ENCODE measurements at regions not wholly inside any gene's neighbourhood (a gene's known extent, or its start where the extent isn't known, plus 50 kb on each side); places are given as distances from the start of the nearest gene placed in this dataset.

DNA sequence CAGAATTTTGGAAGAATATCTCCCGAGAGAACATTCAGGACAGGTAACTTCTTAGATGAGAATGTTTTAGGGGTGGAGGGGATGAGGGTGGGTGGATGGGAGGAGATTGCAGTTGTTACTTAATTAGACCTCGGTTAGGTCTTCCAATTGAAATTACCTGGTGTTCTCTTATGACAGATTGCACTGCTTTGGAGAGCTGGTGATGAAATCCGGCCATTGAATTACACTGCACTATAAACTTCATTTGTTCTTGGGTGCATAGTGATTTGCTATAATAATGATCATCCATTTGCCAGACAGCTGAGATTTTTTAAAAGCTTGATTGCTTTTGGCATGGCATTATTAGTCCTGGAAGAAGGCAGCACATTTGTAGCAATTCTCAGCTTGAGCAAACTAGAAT lies 427.6 kb downstream of the GBA3 start:
- no peak for TF ChIP-seq CTCF (IDR thresholded peaks at IDR 0.05; ENCODE audit: low read depth, low read length)
- no peak overlapping the region for H3K4me3 ChIP-seq (ENCODE audit: low read depth, low read length)

- no peak for TF ChIP-seq CTCF (IDR thresholded peaks at IDR 0.05; ENCODE audit: low read depth, low read length)
- H3K4me3 ChIP-seq (ENCODE audit: low read depth, low read length): no peak overlapping the region
These were observed 425.1 kb downstream of the GBA3 start for GRCh38 chr4:23117826-23118225.

DNA sequence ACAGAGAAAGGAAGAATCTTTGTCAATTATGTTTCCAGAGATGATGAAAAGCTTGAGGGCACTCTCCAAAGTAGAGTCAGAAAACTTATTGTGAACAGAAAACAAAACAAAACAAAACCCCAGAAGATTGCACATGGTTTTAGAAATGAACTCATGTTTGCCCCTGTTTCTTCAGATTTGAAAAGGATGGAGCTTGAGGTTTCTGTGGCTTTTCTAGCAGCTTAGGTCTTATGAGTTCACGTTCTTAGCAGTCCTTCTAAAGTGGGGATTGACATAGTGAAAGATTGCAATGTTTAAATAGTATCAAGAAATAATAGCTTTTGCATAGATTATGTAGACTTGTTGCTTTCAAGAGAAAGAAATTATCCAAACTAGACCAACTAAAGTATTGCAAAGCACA lies 421.8 kb downstream of the GBA3 start:
- no peak for TF ChIP-seq CTCF (IDR thresholded peaks at IDR 0.05; ENCODE audit: low read depth, low read length)
- H3K4me3 ChIP-seq (ENCODE audit: low read depth, low read length): no peak overlapping the region

DNA sequence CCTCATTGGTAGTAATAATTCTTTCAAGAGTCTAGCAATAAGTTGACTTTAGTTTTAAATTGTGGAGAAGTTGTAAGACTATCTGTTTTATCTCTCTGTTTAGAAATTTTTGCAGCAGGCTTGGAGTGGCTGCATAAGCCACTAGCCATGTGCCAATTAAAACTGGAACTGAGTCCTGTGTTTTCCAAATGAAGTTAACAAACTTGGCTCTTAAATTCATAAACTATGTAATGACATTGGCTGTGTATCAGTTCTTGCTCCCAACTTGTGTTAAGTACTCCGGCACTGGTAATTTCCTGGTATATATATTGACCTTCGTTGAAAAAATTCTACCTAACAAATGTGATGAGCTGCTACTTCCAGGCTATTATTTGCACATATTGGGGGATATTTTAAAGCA lies 420.4 kb downstream of the GBA3 start:
- no peak overlapping the region for H3K4me3 ChIP-seq (ENCODE audit: low read depth, low read length)
- TF ChIP-seq CTCF (IDR thresholded peaks at IDR 0.05; ENCODE audit: low read depth, low read length): no peak

DNA sequence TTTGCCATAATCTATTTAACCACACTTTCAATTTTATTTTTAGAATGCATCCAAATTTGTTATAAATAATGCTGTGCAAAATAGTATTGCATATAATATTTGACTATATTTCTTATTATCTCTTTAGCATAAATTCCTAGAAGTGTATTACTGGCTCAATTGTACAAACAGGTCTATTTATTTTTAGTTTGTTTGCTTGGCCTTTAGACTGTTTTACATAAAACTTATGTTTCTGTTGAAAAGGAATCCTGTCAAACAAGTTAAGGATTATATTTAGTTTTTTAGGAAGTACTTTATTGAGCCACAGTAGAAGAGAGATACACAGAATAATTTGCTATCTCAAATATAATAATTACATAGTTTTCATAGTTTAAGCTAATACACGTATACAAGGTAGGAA lies 413.8 kb downstream of the GBA3 start:
- no peak for TF ChIP-seq CTCF (IDR thresholded peaks at IDR 0.05; ENCODE audit: low read depth, low read length)
- H3K4me3 ChIP-seq (ENCODE audit: low read depth, low read length): no peak overlapping the region

DNA sequence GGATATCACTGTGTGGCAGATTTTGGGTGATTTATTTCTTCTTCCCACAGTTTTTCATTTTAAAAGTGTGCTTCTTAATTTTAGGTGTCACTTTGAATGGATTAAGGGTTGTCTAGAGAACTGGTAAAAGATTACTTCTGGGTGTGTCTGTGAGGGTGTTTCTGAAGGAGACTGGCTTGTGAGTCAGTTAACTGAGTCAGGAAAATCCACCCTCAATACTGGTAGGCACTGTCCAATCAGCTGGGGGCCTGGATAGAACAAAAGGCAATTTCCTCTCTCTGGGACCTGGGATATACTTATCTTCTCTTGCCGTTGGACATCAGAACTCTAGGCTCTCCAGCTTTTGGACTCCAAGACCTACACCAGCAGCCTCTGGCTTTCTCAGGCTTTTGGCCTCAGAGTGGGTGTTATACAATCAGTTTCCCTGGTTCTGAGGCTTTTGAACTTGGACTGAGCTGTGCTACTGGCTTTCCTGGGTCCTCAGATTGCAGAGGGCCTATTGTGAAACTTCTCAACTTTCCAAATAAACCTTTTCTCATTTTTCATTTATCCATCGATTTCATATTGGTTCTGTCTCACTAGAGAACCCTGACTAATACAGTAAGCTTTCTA lies 413.1 kb downstream of the GBA3 start:
- no peak overlapping the region for H3K4me3 ChIP-seq (ENCODE audit: low read depth, low read length)
- no peak for TF ChIP-seq CTCF (IDR thresholded peaks at IDR 0.05; ENCODE audit: low read depth, low read length)

DNA sequence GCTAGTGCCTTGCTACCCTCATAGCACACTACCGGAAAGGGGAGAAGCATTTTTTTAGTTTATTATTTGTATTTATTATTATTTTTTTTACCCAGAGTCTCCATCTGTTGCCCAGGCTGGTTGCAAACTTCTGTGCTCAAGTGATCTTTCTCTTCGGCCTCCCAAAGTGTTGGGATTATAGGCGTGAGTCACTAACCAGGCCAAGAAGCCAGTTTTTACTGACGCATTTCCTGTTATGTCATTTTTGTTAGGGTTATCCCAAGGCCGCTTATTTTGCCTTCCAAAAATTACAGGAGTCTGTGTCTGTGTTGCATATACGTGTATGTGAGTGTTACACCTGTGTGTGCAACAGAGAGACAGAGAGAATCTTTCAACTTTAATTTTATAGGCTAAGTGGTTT lies 404.5 kb downstream of the GBA3 start:
- no peak for TF ChIP-seq CTCF (IDR thresholded peaks at IDR 0.05; ENCODE audit: low read depth, low read length)
- H3K4me3 ChIP-seq (ENCODE audit: low read depth, low read length): no peak overlapping the region
